ENCODE measurements at regions not wholly inside any gene's neighbourhood (a gene's known extent, or its start where the extent isn't known, plus 50 kb on each side); places are given as distances from the start of the nearest gene placed in this dataset.

GRCh38 chr20:6397115-6397514 is 274.3 kb upstream of the FERMT1 start:
- dilution Hi-C loops (cut with MboI; ENCODE audit: extremely low pct_ligation_motif_present, low sequenced_read_pairs), result no loop called here
- Histone ChIP-seq H3K9ac (ENCODE audit: control insufficient read depth, extremely low read depth, insufficient read depth, low read length) (no peak overlapping the region), H3K4me1 (ENCODE audit: control insufficient read depth, extremely low read depth, insufficient read depth, low read length) (no peaks in the 10 kb centered on the region), H3K4me2 (ENCODE audit: control insufficient read depth, extremely low read depth, insufficient read depth, low read depth, low read length) (no peak overlapping the region), H3K9me3 (ENCODE audit: control insufficient read depth, low read depth, low read length) (no peaks in the 10 kb centered on the region), H4K20me1 (ENCODE audit: control insufficient read depth, extremely low read depth, insufficient read depth, low read length) (no peaks in the 10 kb centered on the region), H3K27ac (ENCODE audit: control insufficient read depth, insufficient read depth, low read length) (no peak overlapping the region), H3K4me3 (ENCODE audit: control insufficient read depth in 2 of 3, extremely low read depth in 1 of 3, insufficient read depth in 2 of 3, low read depth in 1 of 3, low read length in 3 of 3) (no peak overlapping the region), H2AFZ (ENCODE audit: control insufficient read depth, low read length) (no peak overlapping the region), H3K79me2 (ENCODE audit: control insufficient read depth, insufficient read depth, low read length) (no peaks in the 10 kb centered on the region), H3K27me3 (ENCODE audit: control insufficient read depth, extremely low read depth, insufficient read depth, low read length) (no peaks in the 10 kb centered on the region), H3K36me3 (ENCODE audit: control insufficient read depth in 2 of 2, extremely low read depth in 1 of 2, insufficient read depth in 2 of 2, low read length in 2 of 2) (no peaks in the 10 kb centered on the region), H3K9me1 (ENCODE audit: control insufficient read depth, extremely low read depth, insufficient read depth, low read length) (no peaks in the 10 kb centered on the region)
- FAIRE-seq (no peak), DNase-seq (ENCODE audit: low read depth, low spot score) (no peak)
- no peak for TF ChIP-seq CTCF (optimal IDR thresholded peaks at IDR 0.05 in 1 of 3, IDR thresholded peaks at IDR 0.05 in 1 of 3, conservative IDR thresholded peaks at IDR 0.05 in 1 of 3; ENCODE audit: extremely low read depth in 1 of 3, insufficient read depth in 2 of 3, low read length in 3 of 3)
- TF ChIP-seq EZH2 (IDR thresholded peaks at IDR 0.05; ENCODE audit: low read length), result no peak

- peak; percentile 23 for FAIRE-seq
- dilution Hi-C loops (cut with MboI; ENCODE audit: extremely low pct_ligation_motif_present, low sequenced_read_pairs), result no loop called here
- Histone ChIP-seq H3K9me3 (ENCODE audit: control insufficient read depth, low read depth, low read length) (no peaks in the 10 kb centered on the region), H3K36me3 (ENCODE audit: control insufficient read depth in 2 of 2, extremely low read depth in 1 of 2, insufficient read depth in 2 of 2, low read length in 2 of 2) (no peaks in the 10 kb centered on the region), H2AFZ (ENCODE audit: control insufficient read depth, low read length) (no peak overlapping the region), H3K9ac (ENCODE audit: control insufficient read depth, extremely low read depth, insufficient read depth, low read length) (no peak overlapping the region), H3K27me3 (ENCODE audit: control insufficient read depth, extremely low read depth, insufficient read depth, low read length) (no peaks in the 10 kb centered on the region), H3K4me1 (ENCODE audit: control insufficient read depth, extremely low read depth, insufficient read depth, low read length) (no peaks in the 10 kb centered on the region), H3K4me3 (ENCODE audit: control insufficient read depth in 2 of 3, extremely low read depth in 1 of 3, insufficient read depth in 2 of 3, low read depth in 1 of 3, low read length in 3 of 3) (no peak overlapping the region), H3K4me2 (ENCODE audit: control insufficient read depth, extremely low read depth, insufficient read depth, low read depth, low read length) (no peak overlapping the region), H4K20me1 (ENCODE audit: control insufficient read depth, extremely low read depth, insufficient read depth, low read length) (no peaks in the 10 kb centered on the region), H3K79me2 (ENCODE audit: control insufficient read depth, insufficient read depth, low read length) (no peaks in the 10 kb centered on the region), H3K27ac (ENCODE audit: control insufficient read depth, insufficient read depth, low read length) (no peak overlapping the region), H3K9me1 (ENCODE audit: control insufficient read depth, extremely low read depth, insufficient read depth, low read length) (no peaks in the 10 kb centered on the region)
- TF ChIP-seq CTCF (optimal IDR thresholded peaks at IDR 0.05 in 1 of 3, IDR thresholded peaks at IDR 0.05 in 1 of 3, conservative IDR thresholded peaks at IDR 0.05 in 1 of 3; ENCODE audit: extremely low read depth in 1 of 3, insufficient read depth in 2 of 3, low read length in 3 of 3), result no peak
- DNase-seq (ENCODE audit: low read depth, low spot score), result no peak
Measured at GRCh38 chr20:6395695-6396094, 272.9 kb upstream of the FERMT1 start.

Measured in keratinocyte (primary cell).